ENCODE measurements at regions not wholly inside any gene's neighbourhood (a gene's known extent, or its start where the extent isn't known, plus 50 kb on each side); places are given as distances from the start of the nearest gene placed in this dataset.

DNA sequence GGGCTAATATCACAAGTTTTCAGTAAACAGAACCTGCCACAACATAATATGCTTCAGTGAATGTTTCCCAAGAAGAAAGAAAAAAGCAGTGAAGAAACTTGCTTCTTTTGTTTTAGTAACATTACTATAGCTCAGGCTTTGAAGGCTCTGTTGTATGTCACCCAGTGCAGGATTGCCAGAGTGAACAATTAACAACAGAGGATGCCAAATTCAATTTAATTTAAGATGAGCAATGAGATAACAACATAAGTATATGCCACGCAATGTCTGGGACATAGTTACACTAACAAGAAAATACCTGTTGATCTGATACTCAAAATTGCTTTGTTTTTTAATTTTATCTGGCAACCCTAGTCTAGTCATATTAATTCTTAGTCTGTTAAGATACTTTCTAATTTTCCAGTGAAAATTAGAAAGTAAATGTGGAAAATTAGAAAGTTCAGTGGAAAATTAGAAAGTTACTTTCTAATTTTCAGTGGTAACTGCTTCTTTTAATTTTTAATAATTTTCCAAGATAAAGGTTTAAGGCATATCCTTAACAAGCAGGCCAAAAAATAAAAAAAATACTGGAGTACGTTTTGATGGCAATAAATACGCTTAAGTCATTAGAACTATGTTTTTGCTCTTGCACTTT is 336.3 kb downstream of the SLITRK6 start:
- H3K4me1 ChIP-seq (ENCODE audit: control insufficient read depth in 2 of 2, insufficient read depth in 2 of 2, low read length in 2 of 2) = no peaks in the 10 kb centered on the region
- H3K27ac ChIP-seq (ENCODE audit: low read depth in 1 of 2, low read length in 1 of 2) = no peak overlapping the region
- DNase-seq (ENCODE audit: low read depth in 6 of 9, low spot score in 9 of 9) = no peak
- H3K27me3 ChIP-seq (ENCODE audit: control insufficient read depth in 2 of 2, insufficient read depth in 1 of 2, low read length in 1 of 2) = no peaks in the 10 kb centered on the region
- H3K36me3 ChIP-seq (ENCODE audit: control insufficient read depth in 2 of 2, insufficient read depth in 2 of 2, low read length in 1 of 2) = no peaks in the 10 kb centered on the region
- H3K9me3 ChIP-seq (ENCODE audit: control insufficient read depth in 2 of 2, insufficient read depth in 1 of 2, low read length in 1 of 2) = peaks cover 0 to 7% of the 10 kb centered on the region in 2 donors
- no peak overlapping the region for H3K4me3 ChIP-seq (ENCODE audit: low read length in 2 of 2)
- 95% methylated on average over 3 of the region's 3 CpGs for WGBS

GRCh38 chr13:85461621-85462020 is 337.6 kb downstream of the SLITRK6 start:
- Histone ChIP-seq H3K4me1 (ENCODE audit: control insufficient read depth in 2 of 2, insufficient read depth in 2 of 2, low read length in 2 of 2) (no peaks in the 10 kb centered on the region), H3K36me3 (ENCODE audit: control insufficient read depth in 2 of 2, insufficient read depth in 2 of 2, low read length in 1 of 2) (no peaks in the 10 kb centered on the region), H3K9me3 (ENCODE audit: control insufficient read depth in 2 of 2, insufficient read depth in 1 of 2, low read length in 1 of 2) (peaks cover 0 to 13% of the 10 kb centered on the region in 2 donors), H3K4me3 (ENCODE audit: low read length in 2 of 2) (no peak overlapping the region), H3K27ac (ENCODE audit: low read depth in 1 of 2, low read length in 1 of 2) (no peak overlapping the region), H3K27me3 (ENCODE audit: control insufficient read depth in 2 of 2, insufficient read depth in 1 of 2, low read length in 1 of 2) (no peaks in the 10 kb centered on the region)
- 96% methylated on average over 1 of the region's 1 CpG for WGBS
- DNase-seq (ENCODE audit: low read depth in 6 of 9, low spot score in 9 of 9) = no peak

GRCh38 chr13:85445534-85445933 is 353.7 kb downstream of the SLITRK6 start:
- no peak overlapping the region for H3K4me3 ChIP-seq (ENCODE audit: low read length in 2 of 2)

DNA sequence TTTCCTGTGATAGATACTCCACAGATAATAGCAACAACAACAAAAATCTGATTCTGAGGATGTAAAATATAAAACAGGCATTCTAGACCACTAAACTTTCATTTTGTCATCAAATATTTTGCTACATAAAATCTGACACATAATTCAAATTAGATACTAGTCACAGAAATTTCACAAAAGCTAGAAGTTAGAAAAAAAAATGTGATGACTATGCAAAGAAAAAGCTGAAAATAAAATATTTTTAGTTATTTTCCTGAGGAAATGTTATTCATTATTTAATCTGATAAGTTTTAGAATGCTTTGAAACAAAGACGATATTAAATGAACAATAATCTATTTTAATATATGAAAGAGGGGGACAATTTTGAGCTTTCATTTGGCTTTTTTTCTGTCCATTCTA is 357.2 kb downstream of the SLITRK6 start:
- Histone ChIP-seq H3K4me3 (ENCODE audit: low read length in 2 of 2) (no peak overlapping the region), H3K27me3 (ENCODE audit: control insufficient read depth in 2 of 2, insufficient read depth in 1 of 2, low read length in 1 of 2) (no peaks in the 10 kb centered on the region), H3K9me3 (ENCODE audit: control insufficient read depth in 2 of 2, insufficient read depth in 1 of 2, low read length in 1 of 2) (no peaks in the 10 kb centered on the region), H3K4me1 (ENCODE audit: control insufficient read depth in 2 of 2, insufficient read depth in 2 of 2, low read length in 2 of 2) (no peaks in the 10 kb centered on the region), H3K36me3 (ENCODE audit: control insufficient read depth in 2 of 2, insufficient read depth in 2 of 2, low read length in 1 of 2) (no peaks in the 10 kb centered on the region), H3K27ac (ENCODE audit: low read depth in 1 of 2, low read length in 1 of 2) (no peak overlapping the region)
- no peak for DNase-seq (ENCODE audit: low read depth in 6 of 9, low spot score in 9 of 9)
- WGBS = 99% methylated on average over 1 of the region's 1 CpG

More at GRCh38 chr13:85445534-85445933, 353.7 kb downstream of the SLITRK6 start:
- no peak for DNase-seq (ENCODE audit: low read depth in 6 of 9, low spot score in 9 of 9)
- no peaks in the 10 kb centered on the region for H3K4me1 ChIP-seq (ENCODE audit: control insufficient read depth in 2 of 2, insufficient read depth in 2 of 2, low read length in 2 of 2)
- no peaks in the 10 kb centered on the region for H3K36me3 ChIP-seq (ENCODE audit: control insufficient read depth in 2 of 2, insufficient read depth in 2 of 2, low read length in 1 of 2)
- H3K9me3 ChIP-seq (ENCODE audit: control insufficient read depth in 2 of 2, insufficient read depth in 1 of 2, low read length in 1 of 2) = no peaks in the 10 kb centered on the region
- no peak overlapping the region for H3K27ac ChIP-seq (ENCODE audit: low read depth in 1 of 2, low read length in 1 of 2)
- H3K27me3 ChIP-seq (ENCODE audit: control insufficient read depth in 2 of 2, insufficient read depth in 1 of 2, low read length in 1 of 2) = no peaks in the 10 kb centered on the region

DNA sequence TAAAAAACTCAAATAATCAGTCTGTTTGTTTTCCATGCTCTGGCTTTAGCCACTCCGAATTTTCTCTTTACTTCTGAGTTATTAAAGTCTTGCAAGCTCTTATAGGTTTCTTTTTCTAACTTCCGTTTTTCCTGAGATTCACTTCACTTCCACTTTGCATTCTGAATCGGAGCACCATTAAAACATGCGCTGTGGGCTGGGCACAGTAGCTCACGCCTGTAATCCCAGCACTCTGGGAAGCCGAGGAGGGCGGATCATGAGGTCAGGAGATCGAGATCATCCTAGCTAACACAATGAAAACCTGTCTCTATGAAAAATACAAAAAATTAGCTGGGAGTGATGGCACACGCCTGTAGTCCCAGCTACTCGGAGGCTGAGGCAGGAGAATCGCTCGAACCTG is 357.9 kb downstream of the SLITRK6 start:
- no peak overlapping the region for H3K27ac ChIP-seq (ENCODE audit: low read depth in 1 of 2, low read length in 1 of 2)
- no peaks in the 10 kb centered on the region for H3K4me1 ChIP-seq (ENCODE audit: control insufficient read depth in 2 of 2, insufficient read depth in 2 of 2, low read length in 2 of 2)
- no peaks in the 10 kb centered on the region for H3K36me3 ChIP-seq (ENCODE audit: control insufficient read depth in 2 of 2, insufficient read depth in 2 of 2, low read length in 1 of 2)
- WGBS = 97% methylated on average over 12 of the region's 12 CpGs
- H3K27me3 ChIP-seq (ENCODE audit: control insufficient read depth in 2 of 2, insufficient read depth in 1 of 2, low read length in 1 of 2) = no peaks in the 10 kb centered on the region
- DNase-seq (ENCODE audit: low read depth in 6 of 9, low spot score in 9 of 9) = no peak
- H3K9me3 ChIP-seq (ENCODE audit: control insufficient read depth in 2 of 2, insufficient read depth in 1 of 2, low read length in 1 of 2) = no peaks in the 10 kb centered on the region
- H3K4me3 ChIP-seq (ENCODE audit: low read length in 2 of 2) = no peak overlapping the region

DNA sequence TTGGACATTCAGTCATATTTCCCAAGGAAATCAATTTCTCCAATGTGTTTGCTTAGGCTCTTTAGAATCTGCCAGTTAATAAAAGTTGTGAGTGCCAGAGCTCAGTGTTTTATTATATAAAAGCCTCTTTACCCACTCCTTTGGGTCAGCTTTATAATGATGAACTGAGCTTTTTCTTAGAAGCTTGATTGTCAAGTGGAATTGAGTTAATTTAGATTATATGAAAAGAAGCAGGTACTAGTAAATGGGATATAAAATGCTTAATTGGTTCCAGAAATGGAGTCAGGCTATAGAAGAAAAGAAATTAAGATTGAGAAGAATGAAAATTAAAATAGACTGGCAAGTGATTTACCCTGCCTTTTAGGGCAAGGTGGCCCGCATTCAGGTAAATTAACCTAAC is 363.2 kb downstream of the SLITRK6 start:
- H3K27ac ChIP-seq (ENCODE audit: low read depth in 1 of 2, low read length in 1 of 2) = no peak overlapping the region
- WGBS = 94% methylated on average over 1 of the region's 1 CpG
- no peaks in the 10 kb centered on the region for H3K36me3 ChIP-seq (ENCODE audit: control insufficient read depth in 2 of 2, insufficient read depth in 2 of 2, low read length in 1 of 2)
- DNase-seq (ENCODE audit: low read depth in 6 of 9, low spot score in 9 of 9) = no peak
- no peaks in the 10 kb centered on the region for H3K27me3 ChIP-seq (ENCODE audit: control insufficient read depth in 2 of 2, insufficient read depth in 1 of 2, low read length in 1 of 2)
- H3K4me3 ChIP-seq (ENCODE audit: low read length in 2 of 2) = no peak overlapping the region
- H3K4me1 ChIP-seq (ENCODE audit: control insufficient read depth in 2 of 2, insufficient read depth in 2 of 2, low read length in 2 of 2) = no peaks in the 10 kb centered on the region
- peaks cover 0 to 10% of the 10 kb centered on the region in 2 donors for H3K9me3 ChIP-seq (ENCODE audit: control insufficient read depth in 2 of 2, insufficient read depth in 1 of 2, low read length in 1 of 2)

GRCh38 chr13:85434927-85435326 is 364.3 kb downstream of the SLITRK6 start:
- H3K27ac ChIP-seq (ENCODE audit: low read depth in 1 of 2, low read length in 1 of 2) = no peak overlapping the region
- H3K4me3 ChIP-seq (ENCODE audit: low read length in 2 of 2) = no peak overlapping the region
- peaks cover 0 to 16% of the 10 kb centered on the region in 2 donors for H3K9me3 ChIP-seq (ENCODE audit: control insufficient read depth in 2 of 2, insufficient read depth in 1 of 2, low read length in 1 of 2)
- H3K4me1 ChIP-seq (ENCODE audit: control insufficient read depth in 2 of 2, insufficient read depth in 2 of 2, low read length in 2 of 2) = no peaks in the 10 kb centered on the region
- no peak for DNase-seq (ENCODE audit: low read depth in 6 of 9, low spot score in 9 of 9)
- no peaks in the 10 kb centered on the region for H3K27me3 ChIP-seq (ENCODE audit: control insufficient read depth in 2 of 2, insufficient read depth in 1 of 2, low read length in 1 of 2)
- H3K36me3 ChIP-seq (ENCODE audit: control insufficient read depth in 2 of 2, insufficient read depth in 2 of 2, low read length in 1 of 2) = no peaks in the 10 kb centered on the region

DNA sequence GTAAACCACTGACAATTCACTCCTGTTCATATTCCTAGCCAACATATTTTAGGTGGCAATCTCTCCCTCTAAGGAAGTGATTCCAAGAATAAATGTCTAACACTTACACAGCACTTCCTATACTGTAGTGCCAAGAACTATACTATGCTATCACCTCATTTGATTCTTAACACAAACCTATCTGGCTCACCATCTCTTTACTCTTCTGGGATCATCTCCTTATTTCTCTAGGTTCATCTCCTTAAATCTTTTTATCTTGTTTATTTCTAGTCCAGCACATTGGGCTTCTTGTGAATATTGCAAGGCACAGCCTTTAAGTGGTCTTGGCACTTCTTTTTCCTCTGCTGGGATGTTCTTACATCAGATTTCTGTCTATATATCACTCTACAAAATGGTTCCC is 366.3 kb downstream of the SLITRK6 start:
- no peaks in the 10 kb centered on the region for H3K4me1 ChIP-seq (ENCODE audit: control insufficient read depth in 2 of 2, insufficient read depth in 2 of 2, low read length in 2 of 2)
- H3K27ac ChIP-seq (ENCODE audit: low read depth in 1 of 2, low read length in 1 of 2) = no peak overlapping the region
- H3K36me3 ChIP-seq (ENCODE audit: control insufficient read depth in 2 of 2, insufficient read depth in 2 of 2, low read length in 1 of 2) = no peaks in the 10 kb centered on the region
- H3K9me3 ChIP-seq (ENCODE audit: control insufficient read depth in 2 of 2, insufficient read depth in 1 of 2, low read length in 1 of 2) = peaks cover 0 to 16% of the 10 kb centered on the region in 2 donors
- DNase-seq (ENCODE audit: low read depth in 6 of 9, low spot score in 9 of 9) = no peak
- no peak overlapping the region for H3K4me3 ChIP-seq (ENCODE audit: low read length in 2 of 2)
- no peaks in the 10 kb centered on the region for H3K27me3 ChIP-seq (ENCODE audit: control insufficient read depth in 2 of 2, insufficient read depth in 1 of 2, low read length in 1 of 2)

GRCh38 chr13:85431720-85432119 is 367.5 kb downstream of the SLITRK6 start:
- no peak overlapping the region for H3K27ac ChIP-seq (ENCODE audit: low read depth in 1 of 2, low read length in 1 of 2)
- H3K4me3 ChIP-seq (ENCODE audit: low read length in 2 of 2) = no peak overlapping the region
- no peaks in the 10 kb centered on the region for H3K36me3 ChIP-seq (ENCODE audit: control insufficient read depth in 2 of 2, insufficient read depth in 2 of 2, low read length in 1 of 2)
- peaks cover 0 to 16% of the 10 kb centered on the region in 2 donors for H3K9me3 ChIP-seq (ENCODE audit: control insufficient read depth in 2 of 2, insufficient read depth in 1 of 2, low read length in 1 of 2)
- H3K4me1 ChIP-seq (ENCODE audit: control insufficient read depth in 2 of 2, insufficient read depth in 2 of 2, low read length in 2 of 2) = no peaks in the 10 kb centered on the region
- no peaks in the 10 kb centered on the region for H3K27me3 ChIP-seq (ENCODE audit: control insufficient read depth in 2 of 2, insufficient read depth in 1 of 2, low read length in 1 of 2)
- DNase-seq (ENCODE audit: low read depth in 6 of 9, low spot score in 9 of 9) = no peak
- WGBS = 96% methylated on average over 9 of the region's 9 CpGs
